Panc1 (cell line): ENCODE measurements at regions not wholly inside any gene's neighbourhood (a gene's known extent, or its start where the extent isn't known, plus 50 kb on each side); places are given as distances from the start of the nearest gene placed in this dataset.

ENCODE experiments used
- POLR2AphosphoS5 ChIP-seq: IDR thresholded peaks from 2 replicates; pipeline ENCODE4 v1.6.1; 2012; ENCODE audit warnings: mild to moderate bottlenecking, low read depth, low read length, moderate library complexity
- TF ChIP-seq, protein P1 (sequence below): fragments of 450-650 bp; IDR thresholded peaks from 2 replicates; pipeline ENCODE4 v1.5.1; 2017; ENCODE audit warnings: mild to moderate bottlenecking
- TF ChIP-seq, protein P2 (sequence below), 2 experiments: IDR thresholded peaks; 2 replicates each; pipeline ENCODE4 v1.6.1; 2011 to 2012; ENCODE audit warnings: low read depth in 2 of 2, control low read depth in 1 of 2, low read length in 1 of 2, mild to moderate bottlenecking in 1 of 2, moderate library complexity in 1 of 2; ENCODE audit not compliant: insufficient read depth in 1 of 2

GRCh38 chr10:9621216-9621615 is 1396.5 kb upstream of the CELF2 start:
- TF ChIP-seq, protein P1, sequence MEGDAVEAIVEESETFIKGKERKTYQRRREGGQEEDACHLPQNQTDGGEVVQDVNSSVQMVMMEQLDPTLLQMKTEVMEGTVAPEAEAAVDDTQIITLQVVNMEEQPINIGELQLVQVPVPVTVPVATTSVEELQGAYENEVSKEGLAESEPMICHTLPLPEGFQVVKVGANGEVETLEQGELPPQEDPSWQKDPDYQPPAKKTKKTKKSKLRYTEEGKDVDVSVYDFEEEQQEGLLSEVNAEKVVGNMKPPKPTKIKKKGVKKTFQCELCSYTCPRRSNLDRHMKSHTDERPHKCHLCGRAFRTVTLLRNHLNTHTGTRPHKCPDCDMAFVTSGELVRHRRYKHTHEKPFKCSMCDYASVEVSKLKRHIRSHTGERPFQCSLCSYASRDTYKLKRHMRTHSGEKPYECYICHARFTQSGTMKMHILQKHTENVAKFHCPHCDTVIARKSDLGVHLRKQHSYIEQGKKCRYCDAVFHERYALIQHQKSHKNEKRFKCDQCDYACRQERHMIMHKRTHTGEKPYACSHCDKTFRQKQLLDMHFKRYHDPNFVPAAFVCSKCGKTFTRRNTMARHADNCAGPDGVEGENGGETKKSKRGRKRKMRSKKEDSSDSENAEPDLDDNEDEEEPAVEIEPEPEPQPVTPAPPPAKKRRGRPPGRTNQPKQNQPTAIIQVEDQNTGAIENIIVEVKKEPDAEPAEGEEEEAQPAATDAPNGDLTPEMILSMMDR, result no peak
- TF ChIP-seq, protein P2, sequence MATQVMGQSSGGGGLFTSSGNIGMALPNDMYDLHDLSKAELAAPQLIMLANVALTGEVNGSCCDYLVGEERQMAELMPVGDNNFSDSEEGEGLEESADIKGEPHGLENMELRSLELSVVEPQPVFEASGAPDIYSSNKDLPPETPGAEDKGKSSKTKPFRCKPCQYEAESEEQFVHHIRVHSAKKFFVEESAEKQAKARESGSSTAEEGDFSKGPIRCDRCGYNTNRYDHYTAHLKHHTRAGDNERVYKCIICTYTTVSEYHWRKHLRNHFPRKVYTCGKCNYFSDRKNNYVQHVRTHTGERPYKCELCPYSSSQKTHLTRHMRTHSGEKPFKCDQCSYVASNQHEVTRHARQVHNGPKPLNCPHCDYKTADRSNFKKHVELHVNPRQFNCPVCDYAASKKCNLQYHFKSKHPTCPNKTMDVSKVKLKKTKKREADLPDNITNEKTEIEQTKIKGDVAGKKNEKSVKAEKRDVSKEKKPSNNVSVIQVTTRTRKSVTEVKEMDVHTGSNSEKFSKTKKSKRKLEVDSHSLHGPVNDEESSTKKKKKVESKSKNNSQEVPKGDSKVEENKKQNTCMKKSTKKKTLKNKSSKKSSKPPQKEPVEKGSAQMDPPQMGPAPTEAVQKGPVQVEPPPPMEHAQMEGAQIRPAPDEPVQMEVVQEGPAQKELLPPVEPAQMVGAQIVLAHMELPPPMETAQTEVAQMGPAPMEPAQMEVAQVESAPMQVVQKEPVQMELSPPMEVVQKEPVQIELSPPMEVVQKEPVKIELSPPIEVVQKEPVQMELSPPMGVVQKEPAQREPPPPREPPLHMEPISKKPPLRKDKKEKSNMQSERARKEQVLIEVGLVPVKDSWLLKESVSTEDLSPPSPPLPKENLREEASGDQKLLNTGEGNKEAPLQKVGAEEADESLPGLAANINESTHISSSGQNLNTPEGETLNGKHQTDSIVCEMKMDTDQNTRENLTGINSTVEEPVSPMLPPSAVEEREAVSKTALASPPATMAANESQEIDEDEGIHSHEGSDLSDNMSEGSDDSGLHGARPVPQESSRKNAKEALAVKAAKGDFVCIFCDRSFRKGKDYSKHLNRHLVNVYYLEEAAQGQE (IDR thresholded peaks at IDR 0.05; ENCODE audit: insufficient read depth in 1 of 2, low read depth in 2 of 2, low read length in 1 of 2), result no peak
- TF ChIP-seq POLR2AphosphoS5, result no peak
